IMR-90 (cell line): ENCODE measurements at regions not wholly inside any gene's neighbourhood (a gene's known extent, or its start where the extent isn't known, plus 50 kb on each side); places are given as distances from the start of the nearest gene placed in this dataset.
"Not testable (repeated sequence)": the region's sequence is repeated elsewhere in the genome, so short reads cannot be mapped to it uniquely, and the experiment has no call there.

Experiments used
- ATAC-seq: fragments of 200-7000 bp; cut with Tn5 transposase; 2 replicates; pipeline ENCODE4 v1.9.1; 2020; ENCODE audit warnings: low read depth, mild to moderate bottlenecking, moderate library complexity
- BruUV-seq: library from RNA; stranded (reverse); fragments of 400-500 nt; replicated peaks from 2 replicates; lab custom pipeline; 2021; lab: Mats Ljungman, UMichigan
- CTCF ChIA-PET: fragments of 300-600 bp; formaldehyde crosslinking; extraction: SDS; loops from one replicate; lab custom pipeline; 2021; ENCODE audit warnings: antibody characterized with exemption; lab: Yijun Ruan, JAX
- POLR2A ChIA-PET: fragments of 300-600 bp; sonication (Branson Sonifier 250); formaldehyde crosslinking; loops from one replicate; lab custom pipeline; 2022; ENCODE audit warnings: antibody characterized with exemption; ENCODE audit not compliant: unreplicated experiment; lab: Charles Lee
- DNase-seq: peaks from one replicate; pipeline ENCODE4 v3.0.0; 2013
- H2AFZ ChIP-seq: replicated peaks from 2 replicates; pipeline ENCODE3; 2013; ENCODE audit warnings: low read length, mild to moderate bottlenecking; ENCODE audit not compliant: poor library complexity
- H2AK5ac ChIP-seq: 2 replicates; pipeline ENCODE4 v1.6.1; 2013; ENCODE audit warnings: low read depth, low read length, inconsistent platforms
- H2AK9ac ChIP-seq: replicated peaks from 2 replicates; pipeline ENCODE3; 2013; ENCODE audit warnings: mild to moderate bottlenecking, low read depth, low read length, moderate library complexity; ENCODE audit not compliant: poor library complexity
- H2BK120ac ChIP-seq: 2 replicates; pipeline ENCODE4 v1.6.1; 2013; ENCODE audit warnings: low read depth, low read length, inconsistent platforms
- H2BK15ac ChIP-seq: 3 replicates; pipeline ENCODE4 v1.6.1; 2013; ENCODE audit warnings: low read depth, low read length, inconsistent platforms
- H2BK20ac ChIP-seq: 2 replicates; pipeline ENCODE4 v1.6.1; 2013; ENCODE audit warnings: low read depth, mild to moderate bottlenecking, inconsistent platforms, low read length, moderate library complexity
- H2BK5ac ChIP-seq: 2 replicates; pipeline ENCODE4 v1.6.1; 2013; ENCODE audit warnings: mild to moderate bottlenecking, low read depth, low read length, inconsistent platforms; ENCODE audit not compliant: poor library complexity, severe bottlenecking
- H3K14ac ChIP-seq: replicated peaks from 2 replicates; pipeline ENCODE4 v1.6.1; 2013; ENCODE audit warnings: low read depth, low read length, inconsistent platforms
- H3K18ac ChIP-seq: 2 replicates; pipeline ENCODE4 v1.6.1; 2013; ENCODE audit warnings: low read depth, low read length, control low read depth
- H3K23ac ChIP-seq: 2 replicates; pipeline ENCODE4 v1.6.1; 2013; ENCODE audit warnings: low read depth, low read length, inconsistent platforms
- H3K27ac ChIP-seq: 2 replicates; pipeline ENCODE4 v1.5.1; 2013; ENCODE audit warnings: mild to moderate bottlenecking, control low read depth, low read length; ENCODE audit not compliant: insufficient read depth
- H3K27me3 ChIP-seq: 2 replicates; pipeline ENCODE4 v1.6.1; 2013; ENCODE audit warnings: low read length; ENCODE audit not compliant: control insufficient read depth, insufficient read depth
- H3K36me3 ChIP-seq: 2 replicates; pipeline ENCODE4 v1.6.1; 2013; ENCODE audit warnings: low read length, mixed read lengths; ENCODE audit not compliant: control insufficient read depth, insufficient read depth
- H3K4ac ChIP-seq: 2 replicates; pipeline ENCODE4 v1.6.1; 2013; ENCODE audit warnings: low read depth, low read length, inconsistent platforms
- H3K4me1 ChIP-seq: 2 replicates; pipeline ENCODE4 v1.6.1; 2013; ENCODE audit warnings: low read length, mixed read lengths; ENCODE audit not compliant: control insufficient read depth, insufficient read depth
- H3K4me2 ChIP-seq: 2 replicates; pipeline ENCODE4 v1.6.1; 2013; ENCODE audit warnings: low read depth, mild to moderate bottlenecking, control low read depth, low read length, moderate library complexity
- H3K4me3 ChIP-seq: 2 replicates; pipeline ENCODE4 v1.5.1; 2013; ENCODE audit warnings: low read depth, mild to moderate bottlenecking, control low read depth, low read length, moderate library complexity; ENCODE audit not compliant: insufficient read depth
- H3K56ac ChIP-seq: 2 replicates; pipeline ENCODE4 v1.6.1; 2013; ENCODE audit warnings: low read length, inconsistent platforms; ENCODE audit not compliant: insufficient read depth; ENCODE audit errors: extremely low read depth
- H3K79me1 ChIP-seq, 2 experiments: 2 replicates each; pipeline ENCODE4 v1.6.1; 2013; ENCODE audit warnings: low read length in 2 of 2, inconsistent platforms in 1 of 2, low read depth in 1 of 2
- H3K9ac ChIP-seq: 2 replicates; pipeline ENCODE4 v1.6.1; 2013; ENCODE audit warnings: low read depth, low read length, control low read depth
- H3K9me1 ChIP-seq: 2 replicates; pipeline ENCODE4 v1.6.1; 2013; ENCODE audit warnings: low read length, inconsistent platforms; ENCODE audit not compliant: insufficient read depth
- H3K9me3 ChIP-seq: 2 replicates; pipeline ENCODE4 v1.6.1; 2013; ENCODE audit warnings: low read length; ENCODE audit not compliant: control insufficient read depth, insufficient read depth
- H4K20me1 ChIP-seq: 2 replicates; pipeline ENCODE4 v1.6.1; 2013; ENCODE audit warnings: low read length, inconsistent platforms; ENCODE audit not compliant: insufficient read depth
- H4K5ac ChIP-seq: 2 replicates; pipeline ENCODE4 v1.6.1; 2013; ENCODE audit warnings: mild to moderate bottlenecking, low read depth, low read length, control low read depth
- H4K8ac ChIP-seq, 2 experiments: 2 replicates each; pipeline ENCODE4 v1.6.1; 2013; ENCODE audit warnings: low read depth in 2 of 2, low read length in 2 of 2, control low read depth in 1 of 2, inconsistent platforms in 1 of 2
- H4K91ac ChIP-seq: 2 replicates; pipeline ENCODE4 v1.6.1; 2013; ENCODE audit warnings: low read depth, low read length, inconsistent platforms; ENCODE audit not compliant: insufficient read depth
- WGBS, 2 experiments: methylation state at CpG; one replicate each; pipeline versions ENCODE4 v1.1.5 to v1.1.7; 2013; ENCODE audit warnings: missing lambda C conversion rate in 2 of 2; ENCODE audit not compliant: insufficient read length in 1 of 2; ENCODE audit errors: extremely low coverage in 2 of 2; 5-methylcytosine and 5-hydroxymethylcytosine counted together
- dilution Hi-C: fragments of 300-500 bp; cut with HindIII; formaldehyde crosslinking; loops from one replicate; pipeline ENCODE4 v1.14.3; 2018; ENCODE audit warnings: low sequenced_read_pairs; ENCODE audit not compliant: unreplicated experiment
- in situ Hi-C: fragments of 300-500 bp; cut with MboI; formaldehyde crosslinking; loops from 3 replicates; pipeline ENCODE4 v1.14.3; 2019; ENCODE audit warnings: low sequenced_read_pairs, inconsistent platforms, mixed read lengths
- intact Hi-C: fragments of 100-400 bp; cut with micrococcal nuclease; formaldehyde crosslinking; loops from 2 replicates; pipeline ENCODE4 v1.10.0; 2022

DNA sequence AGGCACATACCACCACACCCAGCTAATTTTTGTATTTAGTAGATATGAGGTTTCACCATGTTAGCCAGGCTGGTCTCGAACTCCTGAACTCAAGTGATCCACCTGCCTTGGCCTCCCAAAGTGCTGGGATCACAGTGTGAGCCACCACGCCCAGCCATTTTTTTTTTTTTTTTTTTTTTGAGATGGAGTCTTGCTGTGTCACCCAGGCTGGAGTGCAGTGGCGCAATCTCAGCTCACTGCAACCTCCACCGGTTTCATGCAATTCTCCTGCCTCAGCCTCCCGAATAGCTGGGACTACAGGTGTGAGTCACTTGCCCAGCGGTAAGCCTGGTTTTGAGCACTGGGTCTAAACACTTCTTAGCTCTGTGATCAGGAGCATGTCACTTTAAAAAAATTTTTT is 84.3 kb upstream of the ATF7IP2 start:
- in situ Hi-C loops: not testable (repeated sequence)

More for the DNA sequence above, 84.3 kb upstream of the ATF7IP2 start:
- dilution Hi-C loops, H3K23ac ChIP-seq, H2BK120ac ChIP-seq, H3K18ac ChIP-seq, H3K9me1 ChIP-seq, H3K4me1 ChIP-seq, H3K4me3 ChIP-seq, H4K20me1 ChIP-seq, H3K9ac ChIP-seq, ATAC-seq, H4K8ac ChIP-seq, H3K79me1 ChIP-seq, H2AK5ac ChIP-seq, H2BK15ac ChIP-seq, H3K36me3 ChIP-seq, DNase-seq, H3K14ac ChIP-seq, intact Hi-C loops, H4K5ac ChIP-seq, H3K4ac ChIP-seq, POLR2A ChIA-PET, H3K27me3 ChIP-seq, H2AFZ ChIP-seq, H2AK9ac ChIP-seq, H4K91ac ChIP-seq, CTCF ChIA-PET, BruUV-seq, H3K56ac ChIP-seq, H3K4me2 ChIP-seq, H2BK5ac ChIP-seq, H2BK20ac ChIP-seq, H3K27ac ChIP-seq: not testable (repeated sequence)
- WGBS, 2 experiments: no CpG with 5 or more reads among the region's 6 CpGs
- H3K9me3 ChIP-seq: peaks cover 11% of the 10 kb centered on the region
